ENCODE measurements at regions not wholly inside any gene's neighbourhood (a gene's known extent, or its start where the extent isn't known, plus 50 kb on each side); places are given as distances from the start of the nearest gene placed in this dataset.

DNA sequence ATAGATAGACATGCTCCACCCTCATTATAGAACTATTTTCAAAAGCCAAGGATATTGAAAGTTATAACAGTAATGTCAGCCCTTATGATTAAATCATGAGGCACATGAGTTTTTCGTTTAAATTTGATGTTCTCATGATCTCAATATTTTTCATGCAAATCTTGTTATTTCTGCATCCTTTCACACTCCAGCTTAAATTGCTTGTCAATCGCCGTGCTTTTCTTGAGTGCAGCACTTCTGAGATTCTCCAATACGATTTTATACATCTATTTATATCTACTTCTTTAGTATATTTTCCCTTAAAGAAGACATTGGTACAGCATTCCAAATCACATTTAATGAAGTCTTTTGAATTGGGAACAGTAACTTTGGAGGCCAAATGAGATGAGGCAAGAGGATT is 171.2 kb upstream of the GBE1 start:
- no peak for ATAC-seq
- TF ChIP-seq, protein P1, sequence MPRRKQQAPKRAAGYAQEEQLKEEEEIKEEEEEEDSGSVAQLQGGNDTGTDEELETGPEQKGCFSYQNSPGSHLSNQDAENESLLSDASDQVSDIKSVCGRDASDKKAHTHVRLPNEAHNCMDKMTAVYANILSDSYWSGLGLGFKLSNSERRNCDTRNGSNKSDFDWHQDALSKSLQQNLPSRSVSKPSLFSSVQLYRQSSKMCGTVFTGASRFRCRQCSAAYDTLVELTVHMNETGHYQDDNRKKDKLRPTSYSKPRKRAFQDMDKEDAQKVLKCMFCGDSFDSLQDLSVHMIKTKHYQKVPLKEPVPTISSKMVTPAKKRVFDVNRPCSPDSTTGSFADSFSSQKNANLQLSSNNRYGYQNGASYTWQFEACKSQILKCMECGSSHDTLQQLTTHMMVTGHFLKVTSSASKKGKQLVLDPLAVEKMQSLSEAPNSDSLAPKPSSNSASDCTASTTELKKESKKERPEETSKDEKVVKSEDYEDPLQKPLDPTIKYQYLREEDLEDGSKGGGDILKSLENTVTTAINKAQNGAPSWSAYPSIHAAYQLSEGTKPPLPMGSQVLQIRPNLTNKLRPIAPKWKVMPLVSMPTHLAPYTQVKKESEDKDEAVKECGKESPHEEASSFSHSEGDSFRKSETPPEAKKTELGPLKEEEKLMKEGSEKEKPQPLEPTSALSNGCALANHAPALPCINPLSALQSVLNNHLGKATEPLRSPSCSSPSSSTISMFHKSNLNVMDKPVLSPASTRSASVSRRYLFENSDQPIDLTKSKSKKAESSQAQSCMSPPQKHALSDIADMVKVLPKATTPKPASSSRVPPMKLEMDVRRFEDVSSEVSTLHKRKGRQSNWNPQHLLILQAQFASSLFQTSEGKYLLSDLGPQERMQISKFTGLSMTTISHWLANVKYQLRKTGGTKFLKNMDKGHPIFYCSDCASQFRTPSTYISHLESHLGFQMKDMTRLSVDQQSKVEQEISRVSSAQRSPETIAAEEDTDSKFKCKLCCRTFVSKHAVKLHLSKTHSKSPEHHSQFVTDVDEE (CRISPR knock-in tag; IDR thresholded peaks at IDR 0.05), result no peak
- TF ChIP-seq ISL1 (CRISPR knock-in tag; IDR thresholded peaks at IDR 0.05) (no peak), ZC3H10 (CRISPR knock-in tag; IDR thresholded peaks at IDR 0.05) (no peak), OSR1 (CRISPR knock-in tag; IDR thresholded peaks at IDR 0.05) (no peak), GLIS3 (CRISPR knock-in tag; IDR thresholded peaks at IDR 0.05) (no peak), BACH2 (CRISPR knock-in tag; IDR thresholded peaks at IDR 0.05; ENCODE audit: borderline replicate concordance) (no peak), ZFP3 (CRISPR knock-in tag; IDR thresholded peaks at IDR 0.05) (no peak), RARB (CRISPR knock-in tag; IDR thresholded peaks at IDR 0.05) (no peak)

DNA sequence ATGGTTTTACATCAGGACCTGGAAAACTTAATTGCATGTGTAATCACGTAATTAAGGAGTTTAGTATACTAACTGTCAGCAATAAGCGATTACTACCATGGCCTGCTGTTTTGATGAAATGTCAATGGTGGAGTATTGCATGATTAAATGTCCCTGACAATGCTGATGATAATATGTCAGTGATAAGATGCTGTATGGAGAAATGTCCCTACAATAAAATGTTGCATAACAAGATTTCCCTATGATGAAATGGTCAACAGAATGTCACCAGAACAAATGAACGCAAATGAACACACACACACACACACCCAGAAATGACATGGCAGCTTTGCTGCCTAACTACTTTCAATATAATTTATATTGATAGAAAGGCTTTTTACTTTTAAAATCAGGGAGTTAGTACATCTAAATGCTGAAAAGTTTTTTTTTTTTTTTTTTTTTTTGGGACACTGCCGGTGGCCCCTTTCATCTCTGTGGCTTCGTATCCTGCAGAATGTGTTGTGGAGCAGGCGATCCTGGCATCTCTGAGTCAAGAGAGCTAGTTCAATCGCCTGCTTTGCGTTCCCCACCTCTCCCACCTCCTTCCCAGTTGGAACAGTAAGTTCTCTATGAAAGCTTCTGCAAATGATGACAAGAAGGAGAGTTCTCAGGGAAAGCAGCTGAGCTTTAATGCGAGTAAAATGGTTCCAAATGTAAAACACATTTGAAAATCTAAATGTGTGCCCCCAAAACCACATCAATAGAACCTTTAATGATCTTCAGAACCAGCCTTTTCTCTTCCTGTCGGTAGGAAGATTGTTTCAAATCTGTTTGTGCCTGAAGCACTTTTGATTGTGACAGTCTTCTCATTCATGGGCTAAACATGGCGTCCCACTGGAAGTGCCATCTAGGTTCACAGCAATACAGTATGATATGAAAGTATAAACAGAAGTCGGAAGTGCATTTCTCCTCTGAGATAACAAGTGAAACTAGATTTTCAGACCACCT is 170.1 kb upstream of the GBE1 start:
- TF ChIP-seq ZNF70 (CRISPR knock-in tag; IDR thresholded peaks at IDR 0.05) (no peak), TCF4 (CRISPR knock-in tag; IDR thresholded peaks at IDR 0.05; ENCODE audit: borderline replicate concordance) (no peak), ZFP3 (CRISPR knock-in tag; IDR thresholded peaks at IDR 0.05) (no peak), TOX (CRISPR knock-in tag; IDR thresholded peaks at IDR 0.05; ENCODE audit: borderline replicate concordance) (no peak), PPARA (CRISPR knock-in tag; IDR thresholded peaks at IDR 0.05; ENCODE audit: borderline replicate concordance) (no peak), ZNF8 (CRISPR knock-in tag; IDR thresholded peaks at IDR 0.05) (no peak), SNAI2 (CRISPR knock-in tag; IDR thresholded peaks at IDR 0.05) (no peak), ZC3H10 (CRISPR knock-in tag; IDR thresholded peaks at IDR 0.05) (no peak), CSDC2 (CRISPR knock-in tag; IDR thresholded peaks at IDR 0.05) (no peak), ISL1 (CRISPR knock-in tag; IDR thresholded peaks at IDR 0.05) (no peak), GLIS3 (CRISPR knock-in tag; IDR thresholded peaks at IDR 0.05) (no peak), ZFP30 (CRISPR knock-in tag; IDR thresholded peaks at IDR 0.05) (no peak)
- TF ChIP-seq, protein P2, sequence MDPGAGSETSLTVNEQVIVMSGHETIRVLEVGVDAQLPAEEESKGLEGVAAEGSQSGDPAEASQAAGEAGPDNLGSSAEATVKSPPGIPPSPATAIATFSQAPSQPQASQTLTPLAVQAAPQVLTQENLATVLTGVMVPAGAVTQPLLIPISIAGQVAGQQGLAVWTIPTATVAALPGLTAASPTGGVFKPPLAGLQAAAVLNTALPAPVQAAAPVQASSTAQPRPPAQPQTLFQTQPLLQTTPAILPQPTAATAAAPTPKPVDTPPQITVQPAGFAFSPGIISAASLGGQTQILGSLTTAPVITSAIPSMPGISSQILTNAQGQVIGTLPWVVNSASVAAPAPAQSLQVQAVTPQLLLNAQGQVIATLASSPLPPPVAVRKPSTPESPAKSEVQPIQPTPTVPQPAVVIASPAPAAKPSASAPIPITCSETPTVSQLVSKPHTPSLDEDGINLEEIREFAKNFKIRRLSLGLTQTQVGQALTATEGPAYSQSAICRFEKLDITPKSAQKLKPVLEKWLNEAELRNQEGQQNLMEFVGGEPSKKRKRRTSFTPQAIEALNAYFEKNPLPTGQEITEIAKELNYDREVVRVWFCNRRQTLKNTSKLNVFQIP (CRISPR knock-in tag; IDR thresholded peaks at IDR 0.05; ENCODE audit: borderline replicate concordance, low read depth), result no peak
- TF ChIP-seq, protein P3, sequence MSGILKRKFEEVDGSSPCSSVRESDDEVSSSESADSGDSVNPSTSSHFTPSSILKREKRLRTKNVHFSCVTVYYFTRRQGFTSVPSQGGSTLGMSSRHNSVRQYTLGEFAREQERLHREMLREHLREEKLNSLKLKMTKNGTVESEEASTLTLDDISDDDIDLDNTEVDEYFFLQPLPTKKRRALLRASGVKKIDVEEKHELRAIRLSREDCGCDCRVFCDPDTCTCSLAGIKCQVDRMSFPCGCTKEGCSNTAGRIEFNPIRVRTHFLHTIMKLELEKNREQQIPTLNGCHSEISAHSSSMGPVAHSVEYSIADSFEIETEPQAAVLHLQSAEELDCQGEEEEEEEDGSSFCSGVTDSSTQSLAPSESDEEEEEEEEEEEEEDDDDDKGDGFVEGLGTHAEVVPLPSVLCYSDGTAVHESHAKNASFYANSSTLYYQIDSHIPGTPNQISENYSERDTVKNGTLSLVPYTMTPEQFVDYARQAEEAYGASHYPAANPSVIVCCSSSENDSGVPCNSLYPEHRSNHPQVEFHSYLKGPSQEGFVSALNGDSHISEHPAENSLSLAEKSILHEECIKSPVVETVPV (CRISPR knock-in tag; IDR thresholded peaks at IDR 0.05), result no peak
- TF ChIP-seq, protein P4, sequence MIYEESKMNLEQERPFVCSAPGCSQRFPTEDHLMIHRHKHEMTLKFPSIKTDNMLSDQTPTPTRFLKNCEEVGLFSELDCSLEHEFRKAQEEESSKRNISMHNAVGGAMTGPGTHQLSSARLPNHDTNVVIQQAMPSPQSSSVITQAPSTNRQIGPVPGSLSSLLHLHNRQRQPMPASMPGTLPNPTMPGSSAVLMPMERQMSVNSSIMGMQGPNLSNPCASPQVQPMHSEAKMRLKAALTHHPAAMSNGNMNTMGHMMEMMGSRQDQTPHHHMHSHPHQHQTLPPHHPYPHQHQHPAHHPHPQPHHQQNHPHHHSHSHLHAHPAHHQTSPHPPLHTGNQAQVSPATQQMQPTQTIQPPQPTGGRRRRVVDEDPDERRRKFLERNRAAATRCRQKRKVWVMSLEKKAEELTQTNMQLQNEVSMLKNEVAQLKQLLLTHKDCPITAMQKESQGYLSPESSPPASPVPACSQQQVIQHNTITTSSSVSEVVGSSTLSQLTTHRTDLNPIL (CRISPR knock-in tag; IDR thresholded peaks at IDR 0.05; ENCODE audit: low read depth), result no peak
- no peak for ATAC-seq

DNA sequence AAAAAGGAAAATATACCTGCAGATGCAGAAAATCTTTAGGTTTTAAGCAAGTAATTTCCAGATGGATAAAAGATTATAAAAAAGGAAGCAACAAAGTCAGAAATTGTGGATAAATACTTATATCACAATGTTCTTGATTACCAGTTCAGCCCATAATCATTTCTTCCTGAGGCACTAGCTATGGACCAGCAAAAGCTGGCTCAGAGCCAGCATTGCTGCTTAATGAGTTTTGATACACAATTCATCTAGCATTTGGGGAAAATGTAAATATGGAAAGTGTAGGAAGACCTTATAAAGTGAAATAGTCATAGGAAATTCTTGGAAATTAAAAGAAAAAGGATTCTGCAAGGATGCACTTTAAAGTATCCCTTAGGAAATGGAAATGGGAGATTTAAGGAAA is 168.3 kb upstream of the GBE1 start:
- TF ChIP-seq RARB (CRISPR knock-in tag; IDR thresholded peaks at IDR 0.05) (no peak), BACH2 (CRISPR knock-in tag; IDR thresholded peaks at IDR 0.05; ENCODE audit: borderline replicate concordance) (no peak), ZNF8 (CRISPR knock-in tag; IDR thresholded peaks at IDR 0.05) (no peak), SNAI2 (CRISPR knock-in tag; IDR thresholded peaks at IDR 0.05) (no peak), ZNF70 (CRISPR knock-in tag; IDR thresholded peaks at IDR 0.05) (no peak), PPARA (CRISPR knock-in tag; IDR thresholded peaks at IDR 0.05; ENCODE audit: borderline replicate concordance) (no peak), GLIS3 (CRISPR knock-in tag; IDR thresholded peaks at IDR 0.05) (no peak), ESRRG (CRISPR knock-in tag; IDR thresholded peaks at IDR 0.05) (no peak), CSDC2 (CRISPR knock-in tag; IDR thresholded peaks at IDR 0.05) (no peak), ZC3H10 (CRISPR knock-in tag; IDR thresholded peaks at IDR 0.05) (no peak), TOX (CRISPR knock-in tag; IDR thresholded peaks at IDR 0.05; ENCODE audit: borderline replicate concordance) (no peak), TCF4 (CRISPR knock-in tag; IDR thresholded peaks at IDR 0.05; ENCODE audit: borderline replicate concordance) (no peak), ARNTL (CRISPR knock-in tag; IDR thresholded peaks at IDR 0.05; ENCODE audit: borderline replicate concordance, low read depth) (no peak), ZFP3 (CRISPR knock-in tag; IDR thresholded peaks at IDR 0.05) (no peak)
- TF ChIP-seq, protein P2 (CRISPR knock-in tag; IDR thresholded peaks at IDR 0.05; ENCODE audit: borderline replicate concordance, low read depth), result no peak
- TF ChIP-seq, protein P1 (CRISPR knock-in tag; IDR thresholded peaks at IDR 0.05), result no peak
- ATAC-seq, result no peak
